ENCODE measurements at regions not wholly inside any gene's neighbourhood (a gene's known extent, or its start where the extent isn't known, plus 50 kb on each side); places are given as distances from the start of the nearest gene placed in this dataset.

- TF ChIP-seq, protein P1, sequence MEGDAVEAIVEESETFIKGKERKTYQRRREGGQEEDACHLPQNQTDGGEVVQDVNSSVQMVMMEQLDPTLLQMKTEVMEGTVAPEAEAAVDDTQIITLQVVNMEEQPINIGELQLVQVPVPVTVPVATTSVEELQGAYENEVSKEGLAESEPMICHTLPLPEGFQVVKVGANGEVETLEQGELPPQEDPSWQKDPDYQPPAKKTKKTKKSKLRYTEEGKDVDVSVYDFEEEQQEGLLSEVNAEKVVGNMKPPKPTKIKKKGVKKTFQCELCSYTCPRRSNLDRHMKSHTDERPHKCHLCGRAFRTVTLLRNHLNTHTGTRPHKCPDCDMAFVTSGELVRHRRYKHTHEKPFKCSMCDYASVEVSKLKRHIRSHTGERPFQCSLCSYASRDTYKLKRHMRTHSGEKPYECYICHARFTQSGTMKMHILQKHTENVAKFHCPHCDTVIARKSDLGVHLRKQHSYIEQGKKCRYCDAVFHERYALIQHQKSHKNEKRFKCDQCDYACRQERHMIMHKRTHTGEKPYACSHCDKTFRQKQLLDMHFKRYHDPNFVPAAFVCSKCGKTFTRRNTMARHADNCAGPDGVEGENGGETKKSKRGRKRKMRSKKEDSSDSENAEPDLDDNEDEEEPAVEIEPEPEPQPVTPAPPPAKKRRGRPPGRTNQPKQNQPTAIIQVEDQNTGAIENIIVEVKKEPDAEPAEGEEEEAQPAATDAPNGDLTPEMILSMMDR (IDR thresholded peaks at IDR 0.05 in 4 of 5, conservative IDR thresholded peaks at IDR 0.05 in 1 of 5) = no peak
- TF ChIP-seq POLR2A (IDR thresholded peaks at IDR 0.05) = no peak
Observed at GRCh38 chr6:125596020-125596419, 153.4 kb upstream of the HEY2 start.
